HTR-8/SVneo (cell line): ENCODE measurements at regions not wholly inside any gene's neighbourhood (a gene's known extent, or its start where the extent isn't known, plus 50 kb on each side); places are given as distances from the start of the nearest gene placed in this dataset.

Experiments used
- DNase-seq: peaks from one replicate; pipeline ENCODE4 v3.0.0; 2011; ENCODE audit warnings: low spot score, mixed read lengths; ENCODE audit not compliant: insufficient read length
- FAIRE-seq: peaks from 2 replicates; lab custom pipeline; 2011; peaks lifted over from hg19 to GRCh38; lab: Jason Lieb, UNC

DNA sequence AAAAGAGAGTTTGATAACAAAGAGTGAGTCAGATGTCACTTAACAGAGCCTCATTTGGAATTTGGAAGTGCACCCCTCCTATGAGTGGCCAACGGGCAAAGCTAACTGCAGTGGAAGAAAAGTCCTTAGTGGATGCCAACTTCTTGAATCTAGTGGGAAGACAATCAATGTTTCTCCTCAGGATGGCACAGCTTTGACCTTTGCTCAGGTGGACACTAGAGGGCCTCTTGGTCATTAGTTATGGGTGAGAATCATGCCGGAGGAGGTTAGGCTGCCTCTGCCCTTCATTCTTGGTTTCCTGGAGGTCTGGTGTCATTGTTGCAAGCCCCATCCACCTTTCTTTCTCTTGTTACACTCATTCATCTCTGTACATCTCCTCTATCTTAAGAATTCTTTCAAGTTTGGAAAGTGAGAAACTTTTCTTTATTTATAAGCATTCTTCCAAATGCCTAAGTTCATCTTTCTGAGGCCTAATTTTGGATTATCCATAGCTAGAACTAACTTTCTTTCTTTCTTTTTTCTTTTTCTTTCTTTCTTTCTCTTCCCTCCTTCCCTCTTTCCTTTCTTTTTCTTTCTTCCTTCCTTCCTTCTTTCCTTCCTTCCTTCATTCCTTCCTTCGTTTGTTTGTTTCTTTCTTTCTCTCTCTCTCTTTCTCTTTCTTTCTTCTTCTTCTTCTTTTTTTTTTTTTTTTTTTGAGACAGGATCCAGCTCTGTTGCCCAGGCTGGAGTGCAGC lies 327.2 kb upstream of the TSHZ3 start:
- no peak for FAIRE-seq
- DNase-seq: no peak

DNA sequence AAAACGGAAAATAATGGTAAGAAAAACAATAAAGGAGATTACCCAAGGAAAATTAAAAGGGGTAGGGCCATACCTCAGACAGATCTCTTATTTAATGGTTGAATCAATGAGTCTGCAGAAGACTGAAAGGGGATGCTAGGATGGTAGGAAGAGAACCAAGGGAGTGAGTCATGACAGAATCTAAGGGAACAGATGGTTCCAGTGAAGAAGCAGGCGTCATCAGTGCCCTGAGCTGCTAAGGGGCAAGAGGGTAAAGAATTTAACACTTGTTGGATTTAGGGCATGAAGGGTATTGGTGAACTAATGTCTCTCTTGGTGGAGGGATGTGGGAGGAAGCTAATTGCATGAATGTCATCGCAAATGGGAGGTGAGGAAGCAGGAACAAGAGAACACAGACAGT lies 329.2 kb upstream of the TSHZ3 start:
- DNase-seq (no peak), FAIRE-seq (no peak)

DNA sequence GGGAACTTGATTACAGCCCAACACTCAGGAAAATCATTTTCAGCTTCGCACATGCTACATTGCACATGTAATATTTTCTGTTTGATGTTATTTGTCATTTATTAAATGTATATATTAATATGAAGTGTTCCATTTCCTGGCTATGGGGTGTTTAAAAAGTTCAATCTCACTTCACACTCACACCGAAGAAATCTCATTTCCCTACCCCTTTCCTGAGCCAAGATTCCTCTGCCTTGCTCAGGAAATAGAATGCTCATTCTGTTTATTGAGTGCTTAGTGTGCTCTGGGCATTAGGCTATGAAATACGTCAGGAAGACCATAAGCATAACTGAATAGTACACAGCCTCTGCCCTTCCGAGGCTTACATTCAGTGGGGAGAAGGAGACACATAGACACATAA lies 331.9 kb upstream of the TSHZ3 start:
- no peak for FAIRE-seq
- DNase-seq: no peak

DNA sequence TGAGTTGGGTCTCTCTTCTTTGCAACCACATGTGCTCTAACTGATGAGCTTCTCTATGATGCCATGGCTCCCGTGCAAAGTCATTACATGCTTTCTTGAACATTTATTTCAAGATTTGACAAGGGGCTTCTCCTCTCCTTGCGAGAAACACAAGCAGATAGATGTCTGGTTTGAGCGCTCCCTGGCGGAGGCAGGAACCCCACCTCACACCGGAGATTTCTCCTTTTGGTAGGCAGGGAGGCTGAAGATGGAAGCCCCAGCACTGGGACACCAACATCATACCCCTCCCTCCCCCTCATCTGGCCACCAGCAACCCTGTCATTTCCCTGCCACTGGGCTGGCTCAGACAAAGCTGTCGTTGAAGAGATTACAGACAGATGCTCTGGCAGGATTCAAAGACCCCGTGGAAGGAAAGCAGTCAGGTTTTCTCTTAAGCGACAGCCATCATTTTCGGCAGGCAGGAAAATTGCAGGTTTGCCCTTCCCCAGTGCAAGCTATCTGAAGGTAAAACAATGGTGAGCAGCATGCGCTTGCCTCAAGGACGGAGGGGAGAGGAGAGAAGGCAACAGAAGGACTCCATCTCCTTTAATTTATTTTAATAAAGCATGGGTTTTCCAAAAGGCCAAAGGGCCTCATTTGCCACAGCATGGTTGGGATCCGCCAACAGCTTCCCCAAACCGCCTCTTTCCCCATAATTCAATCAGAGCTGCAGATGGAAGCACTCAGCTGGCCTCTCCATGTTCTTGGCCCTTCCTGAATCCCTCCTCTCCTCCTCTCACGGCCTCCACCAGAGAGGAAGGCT lies 344.1 kb upstream of the TSHZ3 start:
- FAIRE-seq (no peak), DNase-seq (no peak)

- FAIRE-seq: no peak
- no peak for DNase-seq
Observed at GRCh38 chr19:31693933-31694269, 344.7 kb upstream of the TSHZ3 start.

DNA sequence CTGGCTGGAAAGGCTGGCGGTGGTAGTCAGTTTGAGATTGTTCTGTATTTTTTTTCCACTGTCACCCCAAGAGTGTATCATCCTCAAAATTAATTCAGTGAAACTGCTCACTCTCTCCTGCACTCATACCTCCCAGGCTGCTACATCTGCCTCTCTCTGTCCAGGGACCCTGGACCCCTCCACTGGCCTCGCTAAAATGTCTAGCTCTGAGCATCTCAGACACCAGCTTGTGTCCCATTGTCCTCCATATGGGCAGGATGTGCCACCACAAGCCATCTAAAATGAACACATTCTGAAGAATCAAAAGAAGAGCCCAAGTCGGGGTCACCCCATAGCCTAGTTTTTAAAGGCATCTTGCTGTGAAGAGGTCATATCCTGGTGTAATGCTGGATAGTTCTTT lies 345.5 kb upstream of the TSHZ3 start:
- DNase-seq (no peak), FAIRE-seq (no peak)

- DNase-seq (no peak), FAIRE-seq (no peak)
Observed at GRCh38 chr19:31699421-31699820, 350.2 kb upstream of the TSHZ3 start.

- DNase-seq (no peak), FAIRE-seq (no peak)
Observed at GRCh38 chr19:31701146-31701545, 351.9 kb upstream of the TSHZ3 start.

GRCh38 chr19:31705656-31706055 lies 356.4 kb upstream of the TSHZ3 start:
- FAIRE-seq: no peak
- DNase-seq: no peak

- FAIRE-seq (no peak), DNase-seq (no peak)
Observed at GRCh38 chr19:31706131-31706530, 356.9 kb upstream of the TSHZ3 start.

GRCh38 chr19:31706691-31707620 lies 357.7 kb upstream of the TSHZ3 start:
- DNase-seq (no peak), FAIRE-seq (no peak)

DNA sequence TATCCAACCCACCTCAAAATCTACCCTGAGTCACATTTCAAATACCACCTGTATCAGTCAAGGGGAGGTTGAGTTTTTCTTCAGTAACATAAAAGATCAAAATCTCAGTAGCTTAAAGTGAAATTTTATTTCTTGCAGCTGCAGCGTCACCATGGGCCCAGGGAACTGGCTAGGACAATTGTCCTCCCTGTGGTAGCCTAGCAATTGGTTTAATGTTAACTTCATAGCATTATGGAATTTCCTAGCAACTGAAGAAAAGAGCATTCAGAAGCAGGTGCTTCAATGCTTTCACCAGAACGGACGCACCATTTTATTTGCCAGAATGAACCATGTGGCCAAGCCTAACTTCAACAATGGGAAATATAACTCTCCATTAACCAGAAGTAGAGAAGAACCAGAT lies 359.3 kb upstream of the TSHZ3 start:
- no peak for FAIRE-seq
- DNase-seq: no peak

DNA sequence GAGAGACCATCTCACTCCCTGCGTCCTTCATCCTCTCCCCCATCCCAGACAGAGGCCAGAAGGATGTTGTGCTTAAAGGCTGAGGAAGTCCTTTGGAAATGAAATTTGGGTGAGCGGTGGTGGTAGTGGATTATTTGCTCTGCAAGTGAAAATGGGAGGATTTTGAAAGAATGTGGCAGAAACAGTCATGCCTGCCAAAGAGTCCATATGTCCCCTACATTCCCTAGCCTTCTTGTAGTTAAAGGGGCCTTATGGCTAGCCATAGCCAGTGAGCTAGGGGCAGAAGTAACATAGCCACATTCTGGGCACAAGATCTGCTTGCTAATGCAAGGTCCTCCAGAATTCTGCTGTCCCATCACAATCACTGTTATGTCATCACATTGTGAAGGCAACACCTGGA lies 360.2 kb upstream of the TSHZ3 start:
- DNase-seq (no peak), FAIRE-seq (no peak)

DNA sequence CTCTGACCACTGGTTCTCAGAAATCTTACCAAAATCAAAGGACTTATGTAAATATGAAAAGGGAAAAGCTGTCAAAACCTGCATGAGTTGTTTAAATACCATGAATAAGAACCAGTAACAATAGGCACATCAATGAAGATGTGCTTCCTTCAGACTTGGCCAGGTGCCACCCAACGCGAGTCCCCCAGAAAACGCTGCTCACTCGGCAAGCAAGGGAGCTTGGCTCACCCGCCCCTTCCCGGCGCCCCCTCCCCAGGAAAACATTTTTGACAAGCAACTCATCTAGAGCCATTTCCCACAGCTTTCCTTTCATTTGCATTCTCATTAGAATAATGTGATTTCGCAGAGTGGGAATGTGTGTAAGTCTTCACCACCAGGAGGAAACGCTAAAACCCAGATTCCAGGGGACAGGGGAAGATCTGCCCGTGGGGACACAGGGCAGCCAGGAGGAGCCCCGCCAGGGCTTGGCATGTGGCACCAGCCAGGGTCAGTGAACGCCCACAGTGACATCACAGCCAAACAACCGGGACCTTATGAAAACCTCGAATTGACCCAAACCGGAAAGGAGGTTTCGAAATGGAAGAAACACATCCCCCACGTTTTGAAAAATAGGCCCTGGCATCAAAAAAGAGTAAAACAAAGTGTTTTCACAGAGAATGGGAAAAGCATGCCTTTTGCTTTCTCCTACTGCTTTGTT lies 366.2 kb upstream of the TSHZ3 start:
- DNase-seq (no peak), FAIRE-seq (no peak)

GRCh38 chr19:31716826-31717225 lies 367.6 kb upstream of the TSHZ3 start:
- DNase-seq: no peak
- no peak for FAIRE-seq

GRCh38 chr19:31717269-31717923 lies 368.2 kb upstream of the TSHZ3 start:
- no peak for DNase-seq
- FAIRE-seq: no peak

DNA sequence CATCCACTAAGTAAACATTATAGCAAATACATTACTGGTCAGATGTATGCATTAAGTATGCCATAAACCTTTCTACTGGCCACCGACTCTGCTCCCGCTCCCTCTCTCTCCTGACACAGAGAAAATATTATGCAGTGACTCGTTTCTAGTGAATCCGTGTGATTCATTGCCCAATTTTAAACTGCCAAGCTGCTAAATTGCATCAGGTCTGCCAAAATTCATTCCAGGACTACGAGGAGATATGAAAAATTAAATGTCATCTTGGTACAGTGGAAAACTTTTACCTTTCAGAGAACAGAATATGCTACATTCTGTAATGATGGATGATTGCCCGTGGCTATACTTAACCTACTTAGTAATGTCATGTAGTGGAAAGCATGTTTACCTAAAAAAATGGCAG lies 368.8 kb upstream of the TSHZ3 start:
- no peak for DNase-seq
- no peak for FAIRE-seq

- DNase-seq (no peak), FAIRE-seq (no peak)
Observed at GRCh38 chr19:31718898-31719297, 369.7 kb upstream of the TSHZ3 start.

GRCh38 chr19:31723101-31723500 lies 373.9 kb upstream of the TSHZ3 start:
- FAIRE-seq (no peak), DNase-seq (no peak)

DNA sequence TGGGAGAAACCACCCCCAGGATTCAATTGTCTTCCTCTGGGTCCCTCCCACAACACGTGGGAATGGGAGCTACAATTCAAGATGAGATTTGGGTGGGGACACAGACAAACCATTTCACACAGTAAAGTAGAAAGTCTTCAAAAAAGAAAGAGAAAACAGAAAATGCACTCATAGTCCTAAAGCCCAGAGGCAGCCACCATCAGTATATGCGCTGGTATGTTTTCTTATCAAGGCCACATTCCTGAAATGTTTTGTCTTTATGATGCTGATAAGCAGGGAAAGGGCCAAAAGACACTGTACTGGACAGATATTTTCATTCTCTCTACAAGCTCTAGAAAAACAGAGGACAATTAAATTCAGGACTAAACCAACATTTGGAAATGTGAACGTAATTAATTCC lies 375.8 kb upstream of the TSHZ3 start:
- FAIRE-seq: no peak
- DNase-seq: no peak
